ENCODE measurements at regions not wholly inside any gene's neighbourhood (a gene's known extent, or its start where the extent isn't known, plus 50 kb on each side); places are given as distances from the start of the nearest gene placed in this dataset.
"Not testable (repeated sequence)": the region's sequence is repeated elsewhere in the genome, so short reads cannot be mapped to it uniquely, and the experiment has no call there.

- Mint-ChIP-seq H3K4me1 (ENCODE audit: low read depth) (peaks cover 29% of the 10 kb centered on the region), H3K36me3 (no peaks in the 10 kb centered on the region), H3K9me3 (ENCODE audit: low read depth) (no peaks in the 10 kb centered on the region), H3K27ac (no peak overlapping the region), H3K27me3 (peaks cover 13% of the 10 kb centered on the region), H3K4me3 (no peak overlapping the region)
These were observed 153.1 kb downstream of the HSD17B3 start for GRCh38 chr9:96148634-96149532.

DNA sequence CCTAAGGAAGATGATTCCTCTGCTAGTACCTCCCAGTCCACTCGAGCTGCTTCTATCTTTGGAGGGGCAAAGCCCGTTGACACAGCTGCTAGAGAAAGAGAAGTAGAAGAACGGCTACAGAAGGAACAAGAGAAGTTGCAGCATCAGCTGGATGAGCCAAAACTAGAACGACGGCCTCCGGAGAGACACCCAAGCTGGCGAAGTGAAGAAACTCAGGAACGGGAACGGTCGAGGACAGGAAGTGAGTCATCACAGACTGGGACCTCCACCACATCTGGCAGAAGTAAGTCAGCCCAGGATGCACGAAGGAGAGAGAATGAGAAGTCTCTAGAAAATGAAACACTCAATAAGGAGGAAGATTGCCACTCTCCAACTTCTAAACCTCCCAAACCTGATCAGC is 154.9 kb downstream of the HSD17B3 start:
- Mint-ChIP-seq H3K27me3 (peaks cover 13% of the 10 kb centered on the region), H3K4me1 (ENCODE audit: low read depth) (peaks cover 29% of the 10 kb centered on the region)
- H3K9me3 Mint-ChIP-seq (ENCODE audit: low read depth); H3K36me3 Mint-ChIP-seq; H3K4me3 Mint-ChIP-seq; H3K27ac Mint-ChIP-seq: not testable (repeated sequence)

- peaks cover 6% of the 10 kb centered on the region for H3K27me3 Mint-ChIP-seq
- H3K4me1 Mint-ChIP-seq (ENCODE audit: low read depth), result peaks cover 3% of the 10 kb centered on the region
- H3K4me3 Mint-ChIP-seq, result no peak overlapping the region
- no peaks in the 10 kb centered on the region for H3K36me3 Mint-ChIP-seq
- H3K9me3 Mint-ChIP-seq (ENCODE audit: low read depth), result no peaks in the 10 kb centered on the region
- H3K27ac Mint-ChIP-seq, result no peak overlapping the region
These were observed 160.3 kb downstream of the HSD17B3 start for GRCh38 chr9:96141666-96142065.

- no peaks in the 10 kb centered on the region for H3K27me3 Mint-ChIP-seq
- peaks cover 2% of the 10 kb centered on the region for H3K4me1 Mint-ChIP-seq (ENCODE audit: low read depth)
- H3K9me3 Mint-ChIP-seq (ENCODE audit: low read depth), result no peaks in the 10 kb centered on the region
- no peaks in the 10 kb centered on the region for H3K36me3 Mint-ChIP-seq
- H3K4me3 Mint-ChIP-seq, result no peak overlapping the region
- H3K27ac Mint-ChIP-seq, result no peak overlapping the region
These were observed 160.9 kb downstream of the HSD17B3 start for GRCh38 chr9:96141128-96141474.

GRCh38 chr9:96140296-96141127 is 161.5 kb downstream of the HSD17B3 start:
- Mint-ChIP-seq H3K4me1 (ENCODE audit: low read depth) (peaks cover 4% of the 10 kb centered on the region), H3K27ac (no peak overlapping the region)

DNA sequence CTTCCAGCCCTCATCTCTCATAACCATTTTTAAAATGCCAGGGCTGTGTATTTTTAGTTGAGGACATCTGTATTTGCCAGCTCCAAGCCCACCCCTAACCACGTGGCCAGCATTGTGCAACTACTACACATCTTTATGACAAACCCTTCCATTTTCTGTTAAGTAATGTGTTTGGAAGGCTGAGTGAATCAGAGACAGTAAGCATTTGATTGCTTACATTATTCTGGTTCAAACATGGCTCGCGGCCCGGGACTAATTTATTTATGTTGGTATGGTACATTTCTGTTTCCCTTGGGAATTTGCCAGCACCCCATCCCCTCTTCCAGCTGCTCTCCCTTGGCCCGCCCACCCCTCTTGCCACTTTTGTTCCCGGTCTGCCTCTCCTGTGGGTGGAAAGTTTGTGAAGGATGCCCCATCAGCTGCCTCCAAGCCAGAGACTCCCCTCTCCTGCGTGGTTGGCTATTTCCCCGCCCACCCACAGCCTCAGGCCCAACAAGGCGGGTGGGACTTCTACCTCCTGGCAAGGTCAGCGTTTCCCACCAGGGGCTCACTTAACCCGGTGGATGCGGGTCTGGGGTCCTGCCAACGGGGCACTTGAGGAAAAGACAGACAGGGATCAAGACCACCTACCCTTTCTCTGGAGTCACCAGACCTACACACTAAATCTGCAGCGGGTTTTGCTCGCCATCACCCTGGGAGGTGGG is 162.2 kb downstream of the HSD17B3 start:
- Mint-ChIP-seq H3K4me3 (no peak overlapping the region), H3K27ac (no peak overlapping the region), H3K27me3 (no peaks in the 10 kb centered on the region), H3K36me3 (no peaks in the 10 kb centered on the region), H3K4me1 (ENCODE audit: low read depth) (peaks cover 4% of the 10 kb centered on the region), H3K9me3 (ENCODE audit: low read depth) (no peaks in the 10 kb centered on the region)

More at GRCh38 chr9:96140296-96141127, 161.5 kb downstream of the HSD17B3 start:
- Mint-ChIP-seq H3K4me3 (no peak overlapping the region), H3K36me3 (no peaks in the 10 kb centered on the region), H3K27me3 (no peaks in the 10 kb centered on the region), H3K9me3 (ENCODE audit: low read depth) (no peaks in the 10 kb centered on the region)

GRCh38 chr9:96138616-96139015 is 163.4 kb downstream of the HSD17B3 start:
- H3K27me3 Mint-ChIP-seq, result no peaks in the 10 kb centered on the region
- peaks cover 3% of the 10 kb centered on the region for H3K9me3 Mint-ChIP-seq (ENCODE audit: low read depth)
- H3K4me3 Mint-ChIP-seq, result no peak overlapping the region
- H3K27ac Mint-ChIP-seq, result no peak overlapping the region
- peaks cover 2% of the 10 kb centered on the region for H3K36me3 Mint-ChIP-seq
- peaks cover 4% of the 10 kb centered on the region for H3K4me1 Mint-ChIP-seq (ENCODE audit: low read depth)

DNA sequence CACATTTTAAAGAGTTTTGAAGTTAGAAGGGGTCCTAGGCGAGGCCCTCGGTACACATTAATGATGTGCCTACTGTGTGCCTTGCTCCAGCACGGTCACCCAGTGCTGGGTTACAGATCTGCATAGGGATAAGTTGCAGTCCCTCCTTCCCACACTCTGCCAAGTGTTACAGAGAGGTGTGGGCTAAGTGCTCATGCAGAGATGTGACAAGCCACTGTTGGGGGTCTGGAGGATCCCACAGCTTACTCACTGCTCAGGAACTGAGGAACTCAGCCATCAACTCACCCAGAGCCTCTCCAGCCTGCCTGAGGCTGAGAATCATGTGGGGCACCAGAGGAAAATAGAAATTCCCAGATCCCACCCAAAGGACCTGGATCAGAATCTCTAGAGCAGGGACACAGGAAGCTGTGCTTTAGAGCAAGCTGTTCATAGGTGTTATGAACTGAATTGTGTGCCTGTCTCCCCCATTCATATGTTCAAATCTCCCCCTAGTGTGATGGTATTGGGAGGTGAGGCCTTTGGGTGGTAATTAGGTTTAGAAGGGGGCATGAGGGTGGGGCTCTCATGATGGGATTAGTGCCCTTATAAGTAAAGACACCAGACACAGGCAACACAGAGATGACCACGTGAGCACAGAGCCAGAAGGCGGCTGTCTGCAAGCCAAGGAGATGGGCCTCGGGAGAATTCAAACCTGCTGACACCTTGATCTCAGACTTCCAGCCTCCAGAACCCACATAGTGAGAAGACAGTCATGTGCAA is 164.1 kb downstream of the HSD17B3 start:
- H3K36me3 Mint-ChIP-seq, result peaks cover 5% of the 10 kb centered on the region
- H3K9me3 Mint-ChIP-seq (ENCODE audit: low read depth), result peaks cover 5% of the 10 kb centered on the region
- no peak overlapping the region for H3K27ac Mint-ChIP-seq
- H3K27me3 Mint-ChIP-seq, result no peaks in the 10 kb centered on the region
- H3K4me3 Mint-ChIP-seq, result no peak overlapping the region
- peaks cover 4% of the 10 kb centered on the region for H3K4me1 Mint-ChIP-seq (ENCODE audit: low read depth)

DNA sequence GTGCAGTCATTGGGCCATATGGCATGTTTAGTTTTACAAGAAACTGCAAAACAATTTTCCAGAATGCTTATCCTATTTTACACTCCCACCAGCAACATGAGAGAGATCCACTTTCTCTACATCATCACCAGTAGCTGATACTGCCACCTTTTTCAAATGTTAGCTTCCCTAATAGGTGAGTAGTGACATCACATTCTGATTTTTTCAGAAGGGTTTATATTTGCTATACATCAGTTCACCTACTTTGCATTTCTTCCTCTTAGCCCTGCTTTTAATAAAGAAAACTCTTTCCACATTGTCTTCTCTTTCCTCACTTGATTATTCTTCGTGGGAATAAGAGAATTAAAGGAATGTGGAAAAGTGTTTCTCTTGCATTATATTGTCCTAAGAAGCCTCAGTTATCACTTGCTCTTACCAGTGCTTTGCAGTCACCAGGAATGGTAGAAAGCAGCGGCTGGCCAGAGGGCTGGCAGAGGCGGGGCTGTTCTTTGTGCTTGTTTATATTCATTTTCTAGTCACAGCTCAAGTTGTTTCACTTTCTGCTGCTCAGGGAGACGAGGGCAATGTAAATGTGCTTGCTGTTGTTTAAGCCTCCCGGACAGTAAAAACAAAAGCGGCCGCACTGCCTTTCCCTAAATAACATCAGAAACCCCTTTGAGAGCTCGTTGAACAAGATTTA is 164.8 kb downstream of the HSD17B3 start:
- H3K36me3 Mint-ChIP-seq, result peaks cover 10% of the 10 kb centered on the region
- peaks cover 4% of the 10 kb centered on the region for H3K4me1 Mint-ChIP-seq (ENCODE audit: low read depth)
- no peak overlapping the region for H3K27ac Mint-ChIP-seq
- peaks cover 2% of the 10 kb centered on the region for H3K27me3 Mint-ChIP-seq
- H3K9me3 Mint-ChIP-seq (ENCODE audit: low read depth), result peaks cover 8% of the 10 kb centered on the region
- H3K4me3 Mint-ChIP-seq, result no peak overlapping the region

DNA sequence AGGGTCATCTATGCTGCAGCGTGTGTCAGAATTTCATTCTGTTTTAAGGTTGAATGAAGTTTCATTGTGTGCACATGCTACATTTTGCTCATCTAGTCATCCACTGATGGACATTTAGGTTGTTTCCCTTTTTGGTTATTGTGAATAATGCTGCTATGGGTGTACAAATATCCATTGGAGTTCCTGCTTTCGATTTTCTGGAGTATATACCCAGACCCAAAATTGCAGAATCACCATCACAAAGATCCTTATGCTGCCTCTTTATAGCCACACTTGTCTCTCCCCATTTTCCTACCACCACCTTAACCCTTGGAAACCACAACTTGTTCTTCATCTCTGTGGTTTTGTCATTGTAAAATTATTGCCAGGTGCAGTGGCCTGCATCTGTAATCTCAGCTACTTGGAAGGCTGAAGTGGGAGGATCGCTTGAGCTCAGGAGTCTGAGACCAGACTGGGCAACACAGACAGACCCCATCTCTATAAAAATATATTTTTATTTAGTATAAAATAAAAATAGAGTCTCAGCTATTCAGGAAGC is 166.2 kb downstream of the HSD17B3 start:
- Mint-ChIP-seq H3K27me3 (peaks cover 2% of the 10 kb centered on the region), H3K4me1 (ENCODE audit: low read depth) (peaks cover 4% of the 10 kb centered on the region), H3K27ac (no peak overlapping the region), H3K4me3 (no peak overlapping the region), H3K9me3 (ENCODE audit: low read depth) (peaks cover 8% of the 10 kb centered on the region), H3K36me3 (peaks cover 10% of the 10 kb centered on the region)

GRCh38 chr9:96135076-96135752 is 166.8 kb downstream of the HSD17B3 start:
- no peak overlapping the region for H3K27ac Mint-ChIP-seq

DNA sequence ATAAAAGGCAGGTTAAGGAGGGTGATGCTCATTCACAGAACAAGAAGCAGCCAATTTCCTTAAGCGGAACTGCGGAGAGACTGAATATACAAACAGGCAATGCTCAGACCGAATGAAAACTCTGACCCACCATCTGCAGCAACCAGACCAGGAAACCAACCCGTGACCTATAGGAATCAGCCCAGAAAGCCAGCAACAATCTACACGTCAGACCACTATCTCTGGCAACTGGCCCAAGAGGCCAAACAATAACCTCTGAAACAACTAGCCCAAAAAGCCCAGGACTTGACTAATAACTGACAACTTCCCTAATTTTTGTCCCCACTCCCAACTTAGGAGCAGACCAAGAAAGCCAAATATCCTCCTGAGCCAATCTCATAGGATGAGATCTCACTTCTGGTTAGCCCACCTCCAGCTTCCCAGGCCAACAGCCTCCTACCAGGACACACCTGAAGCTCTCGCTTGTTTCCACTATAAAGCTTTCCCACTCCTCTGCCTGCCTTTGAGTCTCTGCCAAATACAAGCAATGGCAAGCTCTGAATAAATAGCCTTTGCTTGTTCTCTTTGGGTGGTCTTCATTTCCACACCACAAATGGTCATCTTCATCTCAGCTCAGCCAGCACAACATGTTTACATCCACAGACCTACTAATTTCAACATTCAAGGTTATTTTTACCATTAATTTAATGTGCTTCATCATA is 168.5 kb downstream of the HSD17B3 start:
- Mint-ChIP-seq H3K27me3 (peaks cover 2% of the 10 kb centered on the region), H3K27ac (no peak overlapping the region), H3K9me3 (ENCODE audit: low read depth) (peaks cover 8% of the 10 kb centered on the region), H3K4me1 (ENCODE audit: low read depth) (peaks cover 4% of the 10 kb centered on the region), H3K36me3 (peaks cover 10% of the 10 kb centered on the region), H3K4me3 (no peak overlapping the region)

More at GRCh38 chr9:96135076-96135752, 166.8 kb downstream of the HSD17B3 start:
- H3K27me3 Mint-ChIP-seq, result peaks cover 2% of the 10 kb centered on the region
- no peak overlapping the region for H3K4me3 Mint-ChIP-seq
- peaks cover 10% of the 10 kb centered on the region for H3K36me3 Mint-ChIP-seq
- H3K4me1 Mint-ChIP-seq (ENCODE audit: low read depth), result peaks cover 4% of the 10 kb centered on the region
- H3K9me3 Mint-ChIP-seq (ENCODE audit: low read depth), result peaks cover 8% of the 10 kb centered on the region

DNA sequence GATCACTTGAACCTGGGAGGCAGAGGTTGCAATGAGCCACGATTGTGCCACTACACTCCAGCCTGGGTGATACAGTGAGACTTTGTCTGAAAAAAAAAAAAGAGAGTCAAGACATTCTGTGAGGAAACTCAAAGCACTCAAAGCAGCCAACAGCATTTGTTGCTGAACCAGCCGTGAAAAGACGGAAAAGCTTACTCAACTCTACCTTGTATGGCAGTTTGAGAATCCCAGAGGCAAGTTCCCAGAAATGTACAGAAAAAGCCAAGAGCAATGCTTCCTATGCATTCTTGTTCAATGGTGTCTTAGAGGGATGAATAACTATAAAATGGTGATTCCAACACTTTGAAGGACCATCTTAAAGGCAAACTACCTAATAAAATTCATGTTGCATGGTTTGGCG is 170.2 kb downstream of the HSD17B3 start:
- Mint-ChIP-seq H3K36me3 (peaks cover 10% of the 10 kb centered on the region), H3K27ac (no peak overlapping the region), H3K9me3 (ENCODE audit: low read depth) (peaks cover 8% of the 10 kb centered on the region), H3K27me3 (peaks cover 2% of the 10 kb centered on the region), H3K4me1 (ENCODE audit: low read depth) (peaks cover 1% of the 10 kb centered on the region), H3K4me3 (no peak overlapping the region)
